Gastrocnemius medialis (tissue), 4 donors: ENCODE measurements at regions not wholly inside any gene's neighbourhood (a gene's known extent, or its start where the extent isn't known, plus 50 kb on each side); places are given as distances from the start of the nearest gene placed in this dataset.

ENCODE experiments used
- POLR2A ChIP-seq, 2 donors: fragments of 450-650 bp; IDR thresholded peaks; one replicate each; pipeline ENCODE4 v1.6.1; 2017; ENCODE audit warnings: antibody characterized with exemption in 2 of 2, mild to moderate bottlenecking in 2 of 2, moderate library complexity in 2 of 2
- TF ChIP-seq, protein P1 (sequence below), 5 experiments: fragments of 450-650 bp in 3 of 5; fragments of 200-600 bp in 2 of 5; sonication (generic) in 2 of 5; IDR thresholded peaks in 4 of 5; conservative IDR thresholded peaks in 1 of 5; 1 replicate in 4 of 5; 2 replicates in 1 of 5; pipeline ENCODE4 v1.5.1; 2016 to 2019; ENCODE audit warnings: antibody characterized with exemption in 5 of 5, mild to moderate bottlenecking in 3 of 5, moderate library complexity in 3 of 5

DNA sequence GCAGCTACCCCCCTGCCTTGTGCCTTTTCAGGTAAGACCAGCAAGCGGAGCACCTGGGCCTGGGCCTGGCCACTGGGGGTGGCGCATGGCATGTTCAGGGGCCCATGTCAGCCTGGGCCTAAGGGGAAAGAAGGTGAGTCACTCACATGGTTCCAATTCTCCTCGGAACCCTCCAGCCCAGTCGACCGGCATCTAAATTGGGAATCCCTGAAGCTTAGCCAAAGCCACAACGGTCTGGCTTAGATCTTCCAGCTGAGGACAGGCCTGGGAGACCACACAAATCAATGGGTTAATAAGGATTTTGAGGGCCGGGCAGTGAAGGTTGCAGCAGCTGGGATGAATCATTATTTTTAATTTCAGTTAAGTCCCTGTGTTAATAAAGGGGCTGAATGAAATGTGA is 145.1 kb upstream of the SMYD2 start:
- TF ChIP-seq POLR2A (IDR thresholded peaks at IDR 0.05): no peak
- TF ChIP-seq, protein P1, sequence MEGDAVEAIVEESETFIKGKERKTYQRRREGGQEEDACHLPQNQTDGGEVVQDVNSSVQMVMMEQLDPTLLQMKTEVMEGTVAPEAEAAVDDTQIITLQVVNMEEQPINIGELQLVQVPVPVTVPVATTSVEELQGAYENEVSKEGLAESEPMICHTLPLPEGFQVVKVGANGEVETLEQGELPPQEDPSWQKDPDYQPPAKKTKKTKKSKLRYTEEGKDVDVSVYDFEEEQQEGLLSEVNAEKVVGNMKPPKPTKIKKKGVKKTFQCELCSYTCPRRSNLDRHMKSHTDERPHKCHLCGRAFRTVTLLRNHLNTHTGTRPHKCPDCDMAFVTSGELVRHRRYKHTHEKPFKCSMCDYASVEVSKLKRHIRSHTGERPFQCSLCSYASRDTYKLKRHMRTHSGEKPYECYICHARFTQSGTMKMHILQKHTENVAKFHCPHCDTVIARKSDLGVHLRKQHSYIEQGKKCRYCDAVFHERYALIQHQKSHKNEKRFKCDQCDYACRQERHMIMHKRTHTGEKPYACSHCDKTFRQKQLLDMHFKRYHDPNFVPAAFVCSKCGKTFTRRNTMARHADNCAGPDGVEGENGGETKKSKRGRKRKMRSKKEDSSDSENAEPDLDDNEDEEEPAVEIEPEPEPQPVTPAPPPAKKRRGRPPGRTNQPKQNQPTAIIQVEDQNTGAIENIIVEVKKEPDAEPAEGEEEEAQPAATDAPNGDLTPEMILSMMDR (IDR thresholded peaks at IDR 0.05 in 4 of 5, conservative IDR thresholded peaks at IDR 0.05 in 1 of 5): no peak
